ENCODE measurements at regions not wholly inside any gene's neighbourhood (a gene's known extent, or its start where the extent isn't known, plus 50 kb on each side); places are given as distances from the start of the nearest gene placed in this dataset.

DNA sequence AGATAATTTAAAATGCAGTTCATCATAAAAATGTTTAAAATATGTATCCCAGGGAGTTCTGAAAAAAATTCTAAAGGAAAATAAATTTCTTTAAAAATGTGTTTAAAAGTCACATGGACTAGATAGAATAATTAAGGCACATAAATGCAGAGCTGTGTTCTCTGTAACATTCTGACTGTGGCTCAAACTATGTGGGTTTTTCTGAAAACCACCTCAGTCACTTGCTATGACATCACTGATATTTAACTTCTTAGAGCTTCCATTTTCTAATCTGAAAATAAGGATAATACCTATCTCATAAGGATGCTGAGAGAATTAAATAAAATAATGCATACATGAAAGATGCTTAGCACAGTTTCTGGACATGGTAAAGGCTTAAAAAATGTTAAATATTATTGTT is 107.3 kb downstream of the SLC41A2 start:
- no peaks in the 10 kb centered on the region for H3K9me3 ChIP-seq
- no peaks in the 10 kb centered on the region for H3K4me1 ChIP-seq
- H3K4me3 ChIP-seq, result no peak overlapping the region
- intact Hi-C loops (cut with DNase I; ENCODE audit: low total_unique reads), result no loop called here
- no peak overlapping the region for H3K27ac ChIP-seq
- no peak for TF ChIP-seq POLR2A (IDR thresholded peaks at IDR 0.05)
- TF ChIP-seq, protein P1, sequence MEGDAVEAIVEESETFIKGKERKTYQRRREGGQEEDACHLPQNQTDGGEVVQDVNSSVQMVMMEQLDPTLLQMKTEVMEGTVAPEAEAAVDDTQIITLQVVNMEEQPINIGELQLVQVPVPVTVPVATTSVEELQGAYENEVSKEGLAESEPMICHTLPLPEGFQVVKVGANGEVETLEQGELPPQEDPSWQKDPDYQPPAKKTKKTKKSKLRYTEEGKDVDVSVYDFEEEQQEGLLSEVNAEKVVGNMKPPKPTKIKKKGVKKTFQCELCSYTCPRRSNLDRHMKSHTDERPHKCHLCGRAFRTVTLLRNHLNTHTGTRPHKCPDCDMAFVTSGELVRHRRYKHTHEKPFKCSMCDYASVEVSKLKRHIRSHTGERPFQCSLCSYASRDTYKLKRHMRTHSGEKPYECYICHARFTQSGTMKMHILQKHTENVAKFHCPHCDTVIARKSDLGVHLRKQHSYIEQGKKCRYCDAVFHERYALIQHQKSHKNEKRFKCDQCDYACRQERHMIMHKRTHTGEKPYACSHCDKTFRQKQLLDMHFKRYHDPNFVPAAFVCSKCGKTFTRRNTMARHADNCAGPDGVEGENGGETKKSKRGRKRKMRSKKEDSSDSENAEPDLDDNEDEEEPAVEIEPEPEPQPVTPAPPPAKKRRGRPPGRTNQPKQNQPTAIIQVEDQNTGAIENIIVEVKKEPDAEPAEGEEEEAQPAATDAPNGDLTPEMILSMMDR (IDR thresholded peaks at IDR 0.05), result no peak
- no peaks in the 10 kb centered on the region for H3K36me3 ChIP-seq (ENCODE audit: low read depth, missing control alignments)
- no peaks in the 10 kb centered on the region for H3K27me3 ChIP-seq
- DNase-seq, result no peak

DNA sequence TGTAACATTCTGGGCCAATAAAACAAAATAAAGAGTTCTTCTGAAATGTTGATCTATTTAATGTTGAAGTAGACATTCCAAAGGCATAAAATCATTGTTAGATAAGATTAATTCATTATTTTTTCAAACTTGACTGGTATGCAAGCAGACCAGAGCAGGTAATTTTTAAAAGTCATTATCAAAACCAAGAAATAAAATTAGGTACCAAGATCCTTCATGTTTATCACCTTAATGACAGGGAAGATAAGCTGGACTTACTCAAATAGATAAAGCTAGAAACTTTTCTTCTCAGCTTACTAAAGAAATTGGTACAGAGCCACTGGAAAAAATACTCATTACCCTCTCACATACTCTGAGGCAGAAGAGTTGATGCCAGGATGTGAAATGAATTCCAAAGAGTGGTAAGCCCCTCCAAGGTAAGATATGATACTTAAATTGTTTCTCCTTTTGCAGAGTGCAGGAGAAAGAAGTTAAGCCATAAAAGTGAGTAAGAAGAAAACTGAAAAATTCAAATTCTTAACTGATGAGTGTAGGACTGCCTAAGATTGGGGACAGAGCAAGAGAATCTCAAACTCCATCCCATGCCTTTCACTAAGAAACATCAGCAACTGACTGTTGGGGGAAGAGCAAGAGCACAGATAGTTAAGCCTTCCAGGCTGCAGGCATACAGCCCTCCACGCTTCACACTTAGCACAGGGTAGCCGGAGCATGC is 111.9 kb downstream of the SLC41A2 start:
- Histone ChIP-seq H3K27me3 (no peaks in the 10 kb centered on the region), H3K36me3 (ENCODE audit: low read depth, missing control alignments) (no peaks in the 10 kb centered on the region), H3K9me3 (no peaks in the 10 kb centered on the region), H3K4me1 (no peaks in the 10 kb centered on the region), H3K27ac (no peak overlapping the region), H3K4me3 (no peak overlapping the region)
- TF ChIP-seq, protein P1 (IDR thresholded peaks at IDR 0.05), result no peak
- no peak for TF ChIP-seq POLR2A (IDR thresholded peaks at IDR 0.05)
- no peak for DNase-seq
- intact Hi-C loops (cut with DNase I; ENCODE audit: low total_unique reads), result no loop called here
- 81 to 93% methylated on average over 2 of the region's 2 CpGs for WGBS, 2 donors

- Histone ChIP-seq H3K9me3 (no peaks in the 10 kb centered on the region), H3K27ac (no peak overlapping the region), H3K36me3 (ENCODE audit: low read depth, missing control alignments) (no peaks in the 10 kb centered on the region), H3K4me1 (no peaks in the 10 kb centered on the region), H3K4me3 (no peak overlapping the region), H3K27me3 (no peaks in the 10 kb centered on the region)
- TF ChIP-seq POLR2A (IDR thresholded peaks at IDR 0.05), result no peak
- TF ChIP-seq, protein P1 (IDR thresholded peaks at IDR 0.05), result no peak
- no peak for DNase-seq
- intact Hi-C loops (cut with DNase I; ENCODE audit: low total_unique reads), result no loop called here
- WGBS, 2 donors, result 97 to 98% methylated on average over 1 of the region's 1 CpG
These were observed 114.0 kb downstream of the SLC41A2 start for GRCh38 chr12:104844123-104844522.

- WGBS, 2 donors, result 95% methylated on average over 1 of the region's 1 CpG
These were observed 117.8 kb downstream of the SLC41A2 start for GRCh38 chr12:104840262-104840661.

More at GRCh38 chr12:104840262-104840661, 117.8 kb downstream of the SLC41A2 start:
- Histone ChIP-seq H3K36me3 (ENCODE audit: low read depth, missing control alignments) (no peaks in the 10 kb centered on the region), H3K4me1 (no peaks in the 10 kb centered on the region), H3K27ac (no peak overlapping the region), H3K4me3 (no peak overlapping the region), H3K27me3 (no peaks in the 10 kb centered on the region), H3K9me3 (no peaks in the 10 kb centered on the region)
- intact Hi-C loops (cut with DNase I; ENCODE audit: low total_unique reads), result no loop called here
- no peak for DNase-seq
- TF ChIP-seq, protein P1 (IDR thresholded peaks at IDR 0.05), result no peak
- no peak for TF ChIP-seq POLR2A (IDR thresholded peaks at IDR 0.05)

Data from testis (tissue), 2 donors.